Esophagus squamous epithelium (tissue), 4 donors: ENCODE measurements at regions not wholly inside any gene's neighbourhood (a gene's known extent, or its start where the extent isn't known, plus 50 kb on each side); places are given as distances from the start of the nearest gene placed in this dataset.

ENCODE experiments used
- POLR2A ChIP-seq, 4 donors: fragments of 450-650 bp; IDR thresholded peaks; one replicate each; pipeline ENCODE4 v1.6.1; 2017; ENCODE audit warnings: antibody characterized with exemption in 4 of 4, mild to moderate bottlenecking in 4 of 4, moderate library complexity in 3 of 4
- TF ChIP-seq, protein P1 (sequence below), 6 experiments: fragments of 450-650 bp in 4 of 6; fragments of 200-600 bp in 2 of 6; sonication (generic) in 2 of 6; IDR thresholded peaks; one replicate each; pipeline ENCODE4 v1.5.1; 2016 to 2019; ENCODE audit warnings: antibody characterized with exemption in 6 of 6, mild to moderate bottlenecking in 4 of 6, moderate library complexity in 4 of 6

- TF ChIP-seq, protein P1, sequence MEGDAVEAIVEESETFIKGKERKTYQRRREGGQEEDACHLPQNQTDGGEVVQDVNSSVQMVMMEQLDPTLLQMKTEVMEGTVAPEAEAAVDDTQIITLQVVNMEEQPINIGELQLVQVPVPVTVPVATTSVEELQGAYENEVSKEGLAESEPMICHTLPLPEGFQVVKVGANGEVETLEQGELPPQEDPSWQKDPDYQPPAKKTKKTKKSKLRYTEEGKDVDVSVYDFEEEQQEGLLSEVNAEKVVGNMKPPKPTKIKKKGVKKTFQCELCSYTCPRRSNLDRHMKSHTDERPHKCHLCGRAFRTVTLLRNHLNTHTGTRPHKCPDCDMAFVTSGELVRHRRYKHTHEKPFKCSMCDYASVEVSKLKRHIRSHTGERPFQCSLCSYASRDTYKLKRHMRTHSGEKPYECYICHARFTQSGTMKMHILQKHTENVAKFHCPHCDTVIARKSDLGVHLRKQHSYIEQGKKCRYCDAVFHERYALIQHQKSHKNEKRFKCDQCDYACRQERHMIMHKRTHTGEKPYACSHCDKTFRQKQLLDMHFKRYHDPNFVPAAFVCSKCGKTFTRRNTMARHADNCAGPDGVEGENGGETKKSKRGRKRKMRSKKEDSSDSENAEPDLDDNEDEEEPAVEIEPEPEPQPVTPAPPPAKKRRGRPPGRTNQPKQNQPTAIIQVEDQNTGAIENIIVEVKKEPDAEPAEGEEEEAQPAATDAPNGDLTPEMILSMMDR (IDR thresholded peaks at IDR 0.05) = no peak
- TF ChIP-seq POLR2A (IDR thresholded peaks at IDR 0.05) = no peak
These were observed 172.3 kb downstream of the CARTPT start for GRCh38 chr5:71891406-71891805.
